PC-3 (cell line): ENCODE measurements at regions not wholly inside any gene's neighbourhood (a gene's known extent, or its start where the extent isn't known, plus 50 kb on each side); places are given as distances from the start of the nearest gene placed in this dataset.

ENCODE experiments used
- ATAC-seq: fragments of 200-7000 bp; cut with Tn5 transposase; 2 replicates; pipeline ENCODE4 v1.9.1; 2020; ENCODE audit warnings: mild to moderate bottlenecking, moderate library complexity
- BruUV-seq: library from RNA; stranded (reverse); fragments of 400-500 nt; replicated peaks from 2 replicates; lab custom pipeline; 2021; lab: Mats Ljungman, UMichigan
- CTCF ChIA-PET: fragments of 300-600 bp; sonication (Branson Sonifier 250); formaldehyde crosslinking; loops from one replicate; lab custom pipeline; 2022; ENCODE audit warnings: antibody characterized with exemption; lab: Charles Lee
- POLR2A ChIA-PET: fragments of 300-600 bp; sonication (Branson Sonifier 250); formaldehyde crosslinking; loops from one replicate; lab custom pipeline; 2022; ENCODE audit warnings: antibody characterized with exemption; ENCODE audit not compliant: unreplicated experiment; lab: Charles Lee
- DNase-seq: peaks from one replicate; pipeline ENCODE4 v3.0.0-alpha.2; 2015
- H2AFZ ChIP-seq: fragments of 300-600 bp; sonication (generic); 2 replicates; pipeline ENCODE4 v1.6.0; 2016; ENCODE audit warnings: antibody characterized with exemption, low read length
- H3F3A ChIP-seq: fragments of 300-600 bp; sonication (generic); one replicate; pipeline ENCODE4 v1.6.0; 2017; ENCODE audit warnings: antibody characterized with exemption, low read length, control low read depth, mild to moderate bottlenecking; ENCODE audit not compliant: unreplicated experiment
- H3K27ac ChIP-seq: fragments of 300-600 bp; sonication (generic); 2 replicates; pipeline ENCODE4 v1.5.1; 2016; ENCODE audit warnings: mild to moderate bottlenecking, low read length
- H3K27me3 ChIP-seq: fragments of 300-600 bp; sonication (generic); 2 replicates; pipeline ENCODE4 v1.6.1; 2016; ENCODE audit warnings: low read length, mixed read lengths
- H3K36me3 ChIP-seq: fragments of 300-600 bp; sonication (generic); 2 replicates; pipeline ENCODE4 v1.6.1; 2016; ENCODE audit warnings: low read depth, mixed run types, low read length, mixed read lengths
- H3K4me1 ChIP-seq: fragments of 300-600 bp; sonication (generic); 2 replicates; pipeline ENCODE4 v1.5.1; 2016; ENCODE audit warnings: low read length; ENCODE audit not compliant: insufficient read depth
- H3K4me2 ChIP-seq: fragments of 300-600 bp; sonication (generic); 2 replicates; pipeline ENCODE4 v1.6.0; 2016; ENCODE audit warnings: low read length
- H3K4me3 ChIP-seq: fragments of 300-600 bp; sonication (generic); 2 replicates; pipeline ENCODE4 v1.5.1; 2016; ENCODE audit warnings: mild to moderate bottlenecking, low read length, mixed read lengths
- H3K79me2 ChIP-seq: fragments of 300-600 bp; sonication (generic); 2 replicates; pipeline ENCODE4 v1.6.1; 2017; ENCODE audit warnings: low read length, mixed read lengths
- H3K9ac ChIP-seq: fragments of 300-600 bp; sonication (generic); 2 replicates; pipeline ENCODE4 v1.6.0; 2016; ENCODE audit warnings: mild to moderate bottlenecking, low read length
- H3K9me2 ChIP-seq: fragments of 300-600 bp; sonication (generic); replicated peaks from 2 replicates; pipeline ENCODE4 v1.6.1; 2016; ENCODE audit warnings: mixed run types, low read length, mixed read lengths
- H3K9me3 ChIP-seq: fragments of 300-600 bp; sonication (generic); 2 replicates; pipeline ENCODE4 v1.6.1; 2016; ENCODE audit warnings: low read length, mixed read lengths
- H4K20me1 ChIP-seq: fragments of 300-600 bp; sonication (generic); 2 replicates; pipeline ENCODE4 v1.6.1; 2016; ENCODE audit warnings: low read length, mixed read lengths
- CTCF ChIP-seq: fragments of 300-600 bp; sonication (generic); conservative IDR thresholded peaks from 2 replicates; pipeline ENCODE4 v1.5.1; 2017; ENCODE audit warnings: antibody characterized with exemption, low read depth, mild to moderate bottlenecking, low read length
- EZH2 ChIP-seq: fragments of 300-600 bp; sonication (generic); IDR thresholded peaks from one replicate; pipeline ENCODE4 v1.6.1; 2017; ENCODE audit warnings: antibody characterized with exemption, mild to moderate bottlenecking, low read length; ENCODE audit not compliant: unreplicated experiment
- EZH2phosphoT487 ChIP-seq: fragments of 300-600 bp; sonication (generic); IDR thresholded peaks from 2 replicates; pipeline ENCODE4 v1.6.1; 2018; ENCODE audit warnings: mild to moderate bottlenecking, antibody characterized with exemption, low read length, borderline replicate concordance
- intact Hi-C: fragments of 100-400 bp; cut with micrococcal nuclease; formaldehyde crosslinking; loops from 2 replicates; pipeline ENCODE4 v1.9.0; 2023

GRCh38 chr18:55779691-55780585 lies 191.9 kb upstream of the TCF4 start:
- Histone ChIP-seq H3F3A (no peaks in the 10 kb centered on the region), H3K4me3 (peak overlapping the region; percentile 55), H4K20me1 (no peaks in the 10 kb centered on the region), H3K9ac (no peak overlapping the region), H3K9me2 (no peaks in the 10 kb centered on the region), H3K27ac (no peak overlapping the region), H3K9me3 (no peaks in the 10 kb centered on the region), H2AFZ (peak overlapping the region; percentile 74), H3K36me3 (no peaks in the 10 kb centered on the region), H3K79me2 (no peaks in the 10 kb centered on the region), H3K27me3 (no peaks in the 10 kb centered on the region), H3K4me2 (peak overlapping the region; percentile 69), H3K4me1 (peaks cover 9% of the 10 kb centered on the region; the same call in 1 of the 2 replicates)
- ChIA-PET POLR2A (no interaction called here), CTCF (interaction anchor here (0.9 to 1.0 kb wide), 2 partner anchors 364 to 520 kb away, joined by 3 to 9 read pairs; no protein-coding TSS in a partner anchor)
- BruUV-seq, result no TSS peak
- ATAC-seq, result peak; percentile 37
- no peak for DNase-seq
- intact Hi-C loops, result loop anchor here (2.0 to 5.0 kb wide), 5 partner anchors 191 to 797 kb away; partner anchors contain the start of gene TCF4
- TF ChIP-seq EZH2phosphoT487, result no peak
- TF ChIP-seq CTCF, result no peak
- TF ChIP-seq EZH2, result no peak

- ChIA-PET CTCF (interaction anchor here (0.6 to 0.9 kb wide), 3 partner anchors 364 to 909 kb away, joined by 3 to 4 read pairs (median 3); no protein-coding TSS in a partner anchor), POLR2A (no interaction called here)
- intact Hi-C loops, result no loop called here
- TF ChIP-seq EZH2, result no peak
- TF ChIP-seq CTCF, result no peak
- TF ChIP-seq EZH2phosphoT487, result no peak
- no peaks in the 10 kb centered on the region for H3K79me2 ChIP-seq
- H3K4me2 ChIP-seq, result peak overlapping the region; percentile 69
- H3K4me1 ChIP-seq, result peaks cover 9% of the 10 kb centered on the region; the same call in 1 of the 2 replicates
- no peaks in the 10 kb centered on the region for H3K9me3 ChIP-seq
- no peak overlapping the region for H3K9ac ChIP-seq
- peak overlapping the region; percentile 70 for H2AFZ ChIP-seq
- H3F3A ChIP-seq, result no peaks in the 10 kb centered on the region
- H3K27me3 ChIP-seq, result no peaks in the 10 kb centered on the region
- DNase-seq, result no peak
- ATAC-seq, result no peak
- H3K4me3 ChIP-seq, result peak overlapping the region; percentile 55; the same call in 1 of the 2 replicates
- no peak overlapping the region for H3K27ac ChIP-seq
- H4K20me1 ChIP-seq, result no peaks in the 10 kb centered on the region
- H3K36me3 ChIP-seq, result no peaks in the 10 kb centered on the region
- no TSS peak for BruUV-seq
- H3K9me2 ChIP-seq, result no peaks in the 10 kb centered on the region
Observed at GRCh38 chr18:55778788-55779690, 191.0 kb upstream of the TCF4 start.
